WTC11 (cell line): ENCODE measurements at regions not wholly inside any gene's neighbourhood (a gene's known extent, or its start where the extent isn't known, plus 50 kb on each side); places are given as distances from the start of the nearest gene placed in this dataset.

Experiments
- ATAC-seq: fragments of 200-7000 bp; cut with Tn5 transposase; 2 replicates; pipeline ENCODE4 v1.10.0; 2021; ENCODE audit warnings: mild to moderate bottlenecking, moderate library complexity
- CTCF ChIA-PET: fragments of 300-600 bp; sonication (Branson Sonifier 250); formaldehyde crosslinking; loops from one replicate; lab custom pipeline; 2021; ENCODE audit warnings: antibody characterized with exemption; lab: Charles Lee
- POLR2A ChIA-PET: fragments of 350-600 bp; sonication (Branson Sonifier 250); formaldehyde crosslinking; loops from one replicate; lab custom pipeline; 2021; ENCODE audit warnings: antibody characterized with exemption; lab: Charles Lee
- DNase-seq: peaks from one replicate; pipeline ENCODE4 v3.0.0; 2021; ENCODE audit warnings: low spot score
- H3K27ac Mint-ChIP-seq: 2 replicates; pipeline ENCODE4 v1.8.0; 2021; ENCODE audit warnings: mixed read lengths
- H3K27me3 Mint-ChIP-seq: 2 replicates; pipeline ENCODE4 v1.8.0; 2021; ENCODE audit warnings: low read depth, mild to moderate bottlenecking, moderate library complexity, mixed read lengths
- H3K36me3 Mint-ChIP-seq: 2 replicates; pipeline ENCODE4 v1.8.0; 2021; ENCODE audit warnings: mixed read lengths
- H3K4me1 Mint-ChIP-seq: 2 replicates; pipeline ENCODE4 v1.8.0; 2022; ENCODE audit warnings: mixed read lengths
- H3K4me3 Mint-ChIP-seq: 2 replicates; pipeline ENCODE4 v1.8.0; 2021; ENCODE audit warnings: mild to moderate bottlenecking, moderate library complexity, mixed read lengths
- H3K9me3 Mint-ChIP-seq: 2 replicates; pipeline ENCODE4 v1.8.0; 2021; ENCODE audit warnings: mixed read lengths
- ATF6 ChIP-seq: sonication (generic); formaldehyde crosslinking; IDR thresholded peaks from 2 replicates; pipeline ENCODE4 v1.8.1; 2023; ENCODE audit warnings: mild to moderate bottlenecking, missing genetic modification reagents
- CBFB ChIP-seq: sonication (generic); formaldehyde crosslinking; IDR thresholded peaks from 2 replicates; pipeline ENCODE4 v1.8.1; 2022; ENCODE audit warnings: mild to moderate bottlenecking, low read depth, missing genetic modification reagents
- CREB1 ChIP-seq: sonication (generic); formaldehyde crosslinking; IDR thresholded peaks from 2 replicates; pipeline ENCODE4 v1.8.0; 2023; ENCODE audit warnings: mild to moderate bottlenecking, missing genetic modification reagents
- CTCF ChIP-seq: fragments of 200-600 bp; IDR thresholded peaks from 2 replicates; pipeline ENCODE4 v1.8.0; 2022; ENCODE audit warnings: antibody characterized with exemption
- E2F4 ChIP-seq: sonication (generic); formaldehyde crosslinking; IDR thresholded peaks from 2 replicates; pipeline ENCODE4 v1.8.1; 2022; ENCODE audit warnings: low read depth, mild to moderate bottlenecking, moderate library complexity, missing genetic modification reagents, borderline replicate concordance
- EMX1 ChIP-seq: fragments of 250-450 bp; sonication (Bioruptor Pico); IDR thresholded peaks from 2 replicates; pipeline ENCODE4 v1.8.0; 2021; ENCODE audit warnings: mild to moderate bottlenecking
- ESRRA ChIP-seq: sonication (generic); formaldehyde crosslinking; IDR thresholded peaks from 2 replicates; pipeline ENCODE4 v1.8.1; 2022; ENCODE audit warnings: mild to moderate bottlenecking, missing genetic modification reagents, borderline replicate concordance
- FOXJ3 ChIP-seq: sonication (generic); formaldehyde crosslinking; IDR thresholded peaks from 2 replicates; pipeline ENCODE4 v1.9.0; 2021; ENCODE audit warnings: missing genetic modification reagents, mild to moderate bottlenecking, borderline replicate concordance
- JUN ChIP-seq: sonication (generic); formaldehyde crosslinking; IDR thresholded peaks from 2 replicates; pipeline ENCODE4 v1.8.0; 2023; ENCODE audit warnings: mild to moderate bottlenecking, missing genetic modification reagents
- MAX ChIP-seq: sonication (generic); formaldehyde crosslinking; IDR thresholded peaks from 2 replicates; pipeline ENCODE4 v1.8.0; 2022; ENCODE audit warnings: mild to moderate bottlenecking, missing genetic modification reagents
- MLX ChIP-seq: sonication (generic); formaldehyde crosslinking; IDR thresholded peaks from 2 replicates; pipeline ENCODE4 v1.8.1; 2023; ENCODE audit warnings: mild to moderate bottlenecking, missing genetic modification reagents, moderate library complexity
- MXD4 ChIP-seq: fragments of 250-450 bp; sonication (Bioruptor Pico); IDR thresholded peaks from 2 replicates; pipeline ENCODE4 v1.8.0; 2021; ENCODE audit warnings: mild to moderate bottlenecking, moderate library complexity, borderline replicate concordance
- NFATC4 ChIP-seq: fragments of 250-450 bp; sonication (Bioruptor Pico); IDR thresholded peaks from 2 replicates; pipeline ENCODE4 v1.9.0; 2021; ENCODE audit warnings: mild to moderate bottlenecking
- NR3C1 ChIP-seq: sonication (generic); formaldehyde crosslinking; conservative IDR thresholded peaks from 2 replicates; pipeline ENCODE4 v1.8.1; 2023; ENCODE audit warnings: low read depth, mild to moderate bottlenecking, missing genetic modification reagents
- RELA ChIP-seq: sonication (generic); formaldehyde crosslinking; IDR thresholded peaks from 2 replicates; pipeline ENCODE4 v1.8.1; 2022; ENCODE audit warnings: missing genetic modification reagents, mild to moderate bottlenecking, borderline replicate concordance
- RORB ChIP-seq: fragments of 250-450 bp; sonication (Bioruptor Pico); IDR thresholded peaks from 2 replicates; pipeline ENCODE4 v1.9.0; 2021; ENCODE audit warnings: mild to moderate bottlenecking
- SP1 ChIP-seq: sonication (generic); formaldehyde crosslinking; conservative IDR thresholded peaks from 2 replicates; pipeline ENCODE4 v1.8.1; 2022; ENCODE audit warnings: missing genetic modification reagents
- TEAD4 ChIP-seq: sonication (generic); formaldehyde crosslinking; IDR thresholded peaks from 2 replicates; pipeline ENCODE4 v1.8.0; 2022; ENCODE audit warnings: mild to moderate bottlenecking, missing genetic modification reagents
- ZNF281 ChIP-seq: sonication (generic); formaldehyde crosslinking; IDR thresholded peaks from 2 replicates; pipeline ENCODE4 v1.8.0; 2023; ENCODE audit warnings: mild to moderate bottlenecking, missing genetic modification reagents
- ZNF671 ChIP-seq: fragments of 250-450 bp; sonication (Bioruptor Pico); IDR thresholded peaks from 2 replicates; pipeline ENCODE4 v1.8.0; 2021; ENCODE audit warnings: mild to moderate bottlenecking

GRCh38 chr12:107415071-107415470 is 270.5 kb upstream of the PWP1 start (continued):
- no peak for TF ChIP-seq CTCF
- TF ChIP-seq CREB1 (CRISPR knock-in tag) = no peak
- no peak for TF ChIP-seq ATF6 (CRISPR knock-in tag)
- TF ChIP-seq NFATC4 (CRISPR knock-in tag) = no peak
- TF ChIP-seq ESRRA (CRISPR knock-in tag) = no peak
- no peak for TF ChIP-seq ZNF671 (CRISPR knock-in tag)
- no peak for TF ChIP-seq MLX (CRISPR knock-in tag)

GRCh38 chr12:107415834-107416233 is 269.8 kb upstream of the PWP1 start:
- Mint-ChIP-seq H3K27ac (no peak overlapping the region), H3K36me3 (peaks cover 5% of the 10 kb centered on the region), H3K4me1 (no peaks in the 10 kb centered on the region), H3K9me3 (peaks cover 26% of the 10 kb centered on the region), H3K4me3 (no peak overlapping the region), H3K27me3 (no peaks in the 10 kb centered on the region; the same call in 1 of the 2 replicates)
- TF ChIP-seq MAX (CRISPR knock-in tag) = no peak
- TF ChIP-seq ZNF281 (CRISPR knock-in tag) = no peak
- TF ChIP-seq JUN (CRISPR knock-in tag) = no peak
- TF ChIP-seq FOXJ3 (CRISPR knock-in tag) = no peak
- TF ChIP-seq RORB (CRISPR knock-in tag) = no peak
- TF ChIP-seq SP1 = no peak
- TF ChIP-seq EMX1 = no peak
- TF ChIP-seq MXD4 (CRISPR knock-in tag) = no peak
- no peak for TF ChIP-seq TEAD4 (CRISPR knock-in tag)
- DNase-seq = no peak
- ChIA-PET POLR2A (no interaction called here), CTCF (interaction anchor here (1.4 kb wide), 1 partner anchor 10 kb away, joined by 4 read pairs; no protein-coding TSS in a partner anchor)
- ATAC-seq = no peak

GRCh38 chr12:107417004-107417403 is 268.6 kb upstream of the PWP1 start:
- H3K4me1 Mint-ChIP-seq = no peaks in the 10 kb centered on the region
- no peak overlapping the region for H3K4me3 Mint-ChIP-seq
- H3K36me3 Mint-ChIP-seq = peaks cover 5% of the 10 kb centered on the region
- no peak overlapping the region for H3K27ac Mint-ChIP-seq
- peaks cover 26% of the 10 kb centered on the region for H3K9me3 Mint-ChIP-seq
- POLR2A ChIA-PET = no interaction called here
- DNase-seq (no peak), ATAC-seq (no peak)
- TF ChIP-seq E2F4 (no peak), NR3C1 (CRISPR knock-in tag) (no peak), RELA (CRISPR knock-in tag) (no peak), CBFB (no peak), ESRRA (CRISPR knock-in tag) (no peak)
- CTCF ChIA-PET = no interaction called here
- no peaks in the 10 kb centered on the region; the same call in 1 of the 2 replicates for H3K27me3 Mint-ChIP-seq
